ENCODE measurements at regions not wholly inside any gene's neighbourhood (a gene's known extent, or its start where the extent isn't known, plus 50 kb on each side); places are given as distances from the start of the nearest gene placed in this dataset.

GRCh38 chr7:46024263-46024916 is 103.3 kb upstream of the IGFBP3 start:
- H3K27ac ChIP-seq (ENCODE audit: low read depth, low read length) = no peak overlapping the region
- H3K27me3 ChIP-seq (ENCODE audit: control insufficient read depth in 5 of 5, insufficient read depth in 4 of 5, low read length in 5 of 5) = no peaks in the 10 kb centered on the region
- H3K36me3 ChIP-seq (ENCODE audit: control insufficient read depth in 5 of 5, insufficient read depth in 5 of 5, low read length in 5 of 5) = no peaks in the 10 kb centered on the region
- no peaks in the 10 kb centered on the region for H3K9me3 ChIP-seq (ENCODE audit: control insufficient read depth in 5 of 5, low read length in 5 of 5)
- no peak overlapping the region for H3K9ac ChIP-seq (ENCODE audit: low read length in 5 of 5)
- no peak overlapping the region for H3K4me3 ChIP-seq (ENCODE audit: low read depth in 1 of 5, low read length in 5 of 5)
- no peaks in the 10 kb centered on the region for H3K4me1 ChIP-seq (ENCODE audit: control insufficient read depth in 5 of 5, insufficient read depth in 5 of 5, low read length in 5 of 5)

DNA sequence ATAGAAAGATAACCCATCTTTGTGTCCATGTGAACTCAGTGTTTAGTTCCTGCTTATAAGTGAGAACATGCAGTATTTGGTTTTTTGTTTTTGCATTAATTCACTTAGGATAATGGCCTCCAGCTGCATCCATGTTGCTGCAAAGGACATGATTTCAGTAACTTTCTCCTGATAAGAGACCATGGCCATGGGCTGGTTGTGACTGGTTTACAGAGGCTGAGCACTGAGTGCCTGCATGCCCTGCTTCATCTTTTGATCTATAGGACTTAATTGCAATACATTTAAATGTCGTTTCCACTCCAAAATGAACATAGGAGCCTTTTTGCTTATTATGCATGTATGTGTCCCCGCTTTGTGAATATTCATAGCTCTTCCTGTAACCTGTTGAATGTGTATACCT is 101.3 kb upstream of the IGFBP3 start:
- no peak overlapping the region for H3K4me3 ChIP-seq (ENCODE audit: low read depth in 1 of 5, low read length in 5 of 5)

DNA sequence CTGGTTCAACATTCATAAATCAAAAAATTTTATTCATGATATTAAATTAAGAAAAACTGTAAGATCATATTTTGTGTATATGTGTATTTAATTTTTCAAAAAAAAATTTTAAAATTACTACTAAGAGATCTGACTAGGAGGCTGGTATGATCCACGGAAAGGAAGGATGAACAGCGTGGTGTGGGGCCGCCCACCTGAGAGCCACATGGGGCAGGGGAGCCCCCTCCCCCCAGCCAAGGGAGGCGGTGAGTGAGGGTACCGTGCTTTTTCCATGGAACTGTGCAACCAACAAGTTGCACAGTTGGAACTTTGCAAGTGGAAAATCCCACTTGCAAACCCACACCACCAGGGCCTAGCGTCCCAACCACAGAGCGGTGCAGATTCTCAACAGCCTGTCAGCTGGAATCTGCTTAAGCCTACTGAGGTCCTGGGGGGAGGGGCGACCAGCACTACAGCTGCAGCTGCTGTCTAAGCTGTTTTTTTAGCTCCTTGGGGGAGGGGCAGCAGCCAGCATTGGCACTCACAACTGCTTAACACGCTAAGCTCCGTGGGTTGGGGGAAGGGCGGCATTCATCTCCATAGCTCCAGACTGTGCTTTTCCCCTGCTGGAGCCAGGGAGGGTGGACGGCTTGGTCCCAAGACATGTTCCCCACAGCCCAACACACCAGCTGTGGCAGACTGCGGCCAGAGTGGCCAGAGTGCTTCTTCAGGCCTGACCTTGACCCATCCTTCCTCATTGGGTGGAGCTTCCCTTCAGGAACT is 94.2 kb upstream of the IGFBP3 start:
- Histone ChIP-seq H3K36me3 (ENCODE audit: control insufficient read depth in 5 of 5, insufficient read depth in 5 of 5, low read length in 5 of 5) (no peaks in the 10 kb centered on the region), H3K9ac (ENCODE audit: low read length in 5 of 5) (no peak overlapping the region), H3K4me3 (ENCODE audit: low read depth in 1 of 5, low read length in 5 of 5) (no peak overlapping the region), H3K27me3 (ENCODE audit: control insufficient read depth in 5 of 5, insufficient read depth in 4 of 5, low read length in 5 of 5) (no peaks in the 10 kb centered on the region), H3K4me1 (ENCODE audit: control insufficient read depth in 5 of 5, insufficient read depth in 5 of 5, low read length in 5 of 5) (peaks cover 0 to 6% (median 6%) of the 10 kb centered on the region in 5 donors), H3K27ac (ENCODE audit: low read depth, low read length) (no peak overlapping the region), H3K9me3 (ENCODE audit: control insufficient read depth in 5 of 5, low read length in 5 of 5) (no peaks in the 10 kb centered on the region)

More for the DNA sequence above, 101.3 kb upstream of the IGFBP3 start:
- Histone ChIP-seq H3K4me1 (ENCODE audit: control insufficient read depth in 5 of 5, insufficient read depth in 5 of 5, low read length in 5 of 5) (no peaks in the 10 kb centered on the region), H3K27me3 (ENCODE audit: control insufficient read depth in 5 of 5, insufficient read depth in 4 of 5, low read length in 5 of 5) (no peaks in the 10 kb centered on the region), H3K9me3 (ENCODE audit: control insufficient read depth in 5 of 5, low read length in 5 of 5) (no peaks in the 10 kb centered on the region), H3K9ac (ENCODE audit: low read length in 5 of 5) (no peak overlapping the region), H3K36me3 (ENCODE audit: control insufficient read depth in 5 of 5, insufficient read depth in 5 of 5, low read length in 5 of 5) (no peaks in the 10 kb centered on the region), H3K27ac (ENCODE audit: low read depth, low read length) (no peak overlapping the region)

DNA sequence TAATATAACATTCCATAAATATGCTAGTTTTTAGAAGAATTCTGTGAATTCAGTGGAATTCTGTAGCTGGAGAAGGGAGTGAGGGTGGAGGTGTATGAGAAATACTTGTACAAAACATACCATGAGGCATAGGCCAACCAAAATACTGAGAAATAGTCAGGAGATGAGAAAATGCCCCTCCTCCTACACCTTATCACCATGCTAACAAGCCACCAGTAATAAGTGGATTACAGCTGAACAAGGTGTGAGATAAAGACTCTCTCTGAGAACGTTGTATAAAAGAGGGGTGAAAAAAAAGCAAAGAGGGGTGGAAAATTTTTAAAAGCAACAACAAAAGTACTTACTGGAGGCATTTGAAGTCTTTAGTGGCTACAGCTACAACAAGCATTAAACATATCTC is 90.4 kb upstream of the IGFBP3 start:
- H3K9me3 ChIP-seq (ENCODE audit: control insufficient read depth in 5 of 5, low read length in 5 of 5) = peaks cover 0 to 4% (median 0%) of the 10 kb centered on the region in 5 donors
- H3K9ac ChIP-seq (ENCODE audit: low read length in 5 of 5) = no peak overlapping the region
- peaks cover 2 to 20% (median 14%) of the 10 kb centered on the region in 5 donors for H3K4me1 ChIP-seq (ENCODE audit: control insufficient read depth in 5 of 5, insufficient read depth in 5 of 5, low read length in 5 of 5)
- H3K27ac ChIP-seq (ENCODE audit: low read depth, low read length) = no peak overlapping the region
- no peaks in the 10 kb centered on the region for H3K36me3 ChIP-seq (ENCODE audit: control insufficient read depth in 5 of 5, insufficient read depth in 5 of 5, low read length in 5 of 5)
- no peaks in the 10 kb centered on the region for H3K27me3 ChIP-seq (ENCODE audit: control insufficient read depth in 5 of 5, insufficient read depth in 4 of 5, low read length in 5 of 5)
- no peak overlapping the region for H3K4me3 ChIP-seq (ENCODE audit: low read depth in 1 of 5, low read length in 5 of 5)

GRCh38 chr7:46011059-46011458 is 90.0 kb upstream of the IGFBP3 start:
- Histone ChIP-seq H3K4me1 (ENCODE audit: control insufficient read depth in 5 of 5, insufficient read depth in 5 of 5, low read length in 5 of 5) (peaks cover 2 to 20% (median 14%) of the 10 kb centered on the region in 5 donors), H3K9ac (ENCODE audit: low read length in 5 of 5) (no peak overlapping the region), H3K27ac (ENCODE audit: low read depth, low read length) (no peak overlapping the region), H3K4me3 (ENCODE audit: low read depth in 1 of 5, low read length in 5 of 5) (no peak overlapping the region), H3K9me3 (ENCODE audit: control insufficient read depth in 5 of 5, low read length in 5 of 5) (peaks cover 0 to 4% (median 0%) of the 10 kb centered on the region in 5 donors), H3K27me3 (ENCODE audit: control insufficient read depth in 5 of 5, insufficient read depth in 4 of 5, low read length in 5 of 5) (no peaks in the 10 kb centered on the region), H3K36me3 (ENCODE audit: control insufficient read depth in 5 of 5, insufficient read depth in 5 of 5, low read length in 5 of 5) (no peaks in the 10 kb centered on the region)

GRCh38 chr7:46009211-46009610 is 88.1 kb upstream of the IGFBP3 start:
- H3K4me1 ChIP-seq (ENCODE audit: control insufficient read depth in 5 of 5, insufficient read depth in 5 of 5, low read length in 5 of 5) = peaks cover 2 to 15% (median 11%) of the 10 kb centered on the region in 5 donors
- H3K27me3 ChIP-seq (ENCODE audit: control insufficient read depth in 5 of 5, insufficient read depth in 4 of 5, low read length in 5 of 5) = no peaks in the 10 kb centered on the region
- H3K9ac ChIP-seq (ENCODE audit: low read length in 5 of 5) = no peak overlapping the region
- no peaks in the 10 kb centered on the region for H3K36me3 ChIP-seq (ENCODE audit: control insufficient read depth in 5 of 5, insufficient read depth in 5 of 5, low read length in 5 of 5)
- H3K27ac ChIP-seq (ENCODE audit: low read depth, low read length) = no peak overlapping the region
- no peak overlapping the region for H3K4me3 ChIP-seq (ENCODE audit: low read depth in 1 of 5, low read length in 5 of 5)
- peaks cover 0 to 4% (median 0%) of the 10 kb centered on the region in 5 donors for H3K9me3 ChIP-seq (ENCODE audit: control insufficient read depth in 5 of 5, low read length in 5 of 5)

- H3K4me1 ChIP-seq (ENCODE audit: control insufficient read depth in 5 of 5, insufficient read depth in 5 of 5, low read length in 5 of 5) = peaks cover 2 to 15% (median 11%) of the 10 kb centered on the region in 5 donors
- peak overlapping the region in 1 of 5 donors; percentile 33 for H3K9ac ChIP-seq (ENCODE audit: low read length in 5 of 5)
- H3K36me3 ChIP-seq (ENCODE audit: control insufficient read depth in 5 of 5, insufficient read depth in 5 of 5, low read length in 5 of 5) = no peaks in the 10 kb centered on the region
- H3K9me3 ChIP-seq (ENCODE audit: control insufficient read depth in 5 of 5, low read length in 5 of 5) = peaks cover 0 to 6% (median 1%) of the 10 kb centered on the region in 5 donors
- peak overlapping the region; percentile 54 for H3K27ac ChIP-seq (ENCODE audit: low read depth, low read length)
- H3K27me3 ChIP-seq (ENCODE audit: control insufficient read depth in 5 of 5, insufficient read depth in 4 of 5, low read length in 5 of 5) = no peaks in the 10 kb centered on the region
- H3K4me3 ChIP-seq (ENCODE audit: low read depth in 1 of 5, low read length in 5 of 5) = no peak overlapping the region
These were observed 87.0 kb upstream of the IGFBP3 start for GRCh38 chr7:46007990-46008643.

DNA sequence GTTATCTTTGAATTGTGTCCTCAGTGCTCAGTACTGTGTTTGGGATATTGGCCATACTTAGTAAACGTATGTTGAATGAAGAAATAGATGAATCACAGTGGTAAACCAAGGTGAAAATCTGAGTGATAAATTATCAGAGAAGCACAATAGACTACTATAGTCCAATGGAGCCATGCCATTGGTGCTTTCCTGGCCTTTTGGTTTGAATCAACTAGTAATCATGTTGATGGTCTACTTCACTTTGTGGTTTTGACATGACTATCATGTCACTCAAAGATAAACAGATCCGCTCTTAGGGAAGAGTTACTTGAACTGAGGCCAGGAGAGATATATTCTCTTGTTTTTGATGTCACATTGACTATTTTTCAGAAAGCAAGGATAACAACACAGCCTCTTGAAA is 86.1 kb upstream of the IGFBP3 start:
- Histone ChIP-seq H3K9ac (ENCODE audit: low read length in 5 of 5) (no peak overlapping the region), H3K36me3 (ENCODE audit: control insufficient read depth in 5 of 5, insufficient read depth in 5 of 5, low read length in 5 of 5) (no peaks in the 10 kb centered on the region), H3K4me1 (ENCODE audit: control insufficient read depth in 5 of 5, insufficient read depth in 5 of 5, low read length in 5 of 5) (peaks cover 2 to 15% (median 11%) of the 10 kb centered on the region in 5 donors), H3K4me3 (ENCODE audit: low read depth in 1 of 5, low read length in 5 of 5) (no peak overlapping the region), H3K9me3 (ENCODE audit: control insufficient read depth in 5 of 5, low read length in 5 of 5) (peaks cover 0 to 13% (median 6%) of the 10 kb centered on the region in 5 donors), H3K27ac (ENCODE audit: low read depth, low read length) (no peak overlapping the region), H3K27me3 (ENCODE audit: control insufficient read depth in 5 of 5, insufficient read depth in 4 of 5, low read length in 5 of 5) (no peaks in the 10 kb centered on the region)

DNA sequence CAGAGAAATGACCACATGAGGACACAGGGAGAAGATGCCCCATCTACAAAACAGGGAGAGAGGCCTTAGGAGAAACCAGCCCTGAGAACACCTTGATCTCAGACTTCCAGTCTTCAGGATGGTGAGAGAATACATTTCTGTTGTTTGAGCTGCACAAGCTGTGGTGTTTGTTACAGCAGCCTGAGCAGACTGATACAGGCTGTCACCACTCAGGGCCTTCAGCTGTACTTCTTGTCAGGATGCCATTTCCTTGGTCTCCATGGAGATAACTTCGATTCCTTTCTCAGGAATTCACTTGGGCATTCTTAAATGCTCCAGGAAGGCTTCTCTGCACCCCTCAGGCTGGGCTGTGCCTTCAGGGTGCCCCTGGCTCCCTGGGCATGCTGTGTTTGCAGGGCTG is 85.7 kb upstream of the IGFBP3 start:
- peaks cover 2 to 15% (median 11%) of the 10 kb centered on the region in 5 donors for H3K4me1 ChIP-seq (ENCODE audit: control insufficient read depth in 5 of 5, insufficient read depth in 5 of 5, low read length in 5 of 5)
- no peak overlapping the region for H3K27ac ChIP-seq (ENCODE audit: low read depth, low read length)

GRCh38 chr7:46006212-46006611 is 85.1 kb upstream of the IGFBP3 start:
- H3K4me3 ChIP-seq (ENCODE audit: low read depth in 1 of 5, low read length in 5 of 5) = no peak overlapping the region
- H3K4me1 ChIP-seq (ENCODE audit: control insufficient read depth in 5 of 5, insufficient read depth in 5 of 5, low read length in 5 of 5) = peaks cover 2 to 15% (median 11%) of the 10 kb centered on the region in 5 donors
- H3K9me3 ChIP-seq (ENCODE audit: control insufficient read depth in 5 of 5, low read length in 5 of 5) = peaks cover 0 to 15% (median 6%) of the 10 kb centered on the region in 5 donors
- H3K27ac ChIP-seq (ENCODE audit: low read depth, low read length) = no peak overlapping the region
- H3K36me3 ChIP-seq (ENCODE audit: control insufficient read depth in 5 of 5, insufficient read depth in 5 of 5, low read length in 5 of 5) = no peaks in the 10 kb centered on the region
- no peak overlapping the region for H3K9ac ChIP-seq (ENCODE audit: low read length in 5 of 5)
- H3K27me3 ChIP-seq (ENCODE audit: control insufficient read depth in 5 of 5, insufficient read depth in 4 of 5, low read length in 5 of 5) = no peaks in the 10 kb centered on the region

More for the DNA sequence above, 85.7 kb upstream of the IGFBP3 start:
- Histone ChIP-seq H3K9me3 (ENCODE audit: control insufficient read depth in 5 of 5, low read length in 5 of 5) (peaks cover 0 to 15% (median 6%) of the 10 kb centered on the region in 5 donors), H3K27me3 (ENCODE audit: control insufficient read depth in 5 of 5, insufficient read depth in 4 of 5, low read length in 5 of 5) (no peaks in the 10 kb centered on the region), H3K4me3 (ENCODE audit: low read depth in 1 of 5, low read length in 5 of 5) (no peak overlapping the region), H3K36me3 (ENCODE audit: control insufficient read depth in 5 of 5, insufficient read depth in 5 of 5, low read length in 5 of 5) (no peaks in the 10 kb centered on the region), H3K9ac (ENCODE audit: low read length in 5 of 5) (no peak overlapping the region)
